ENCODE measurements at regions not wholly inside any gene's neighbourhood (a gene's known extent, or its start where the extent isn't known, plus 50 kb on each side); places are given as distances from the start of the nearest gene placed in this dataset.

DNA sequence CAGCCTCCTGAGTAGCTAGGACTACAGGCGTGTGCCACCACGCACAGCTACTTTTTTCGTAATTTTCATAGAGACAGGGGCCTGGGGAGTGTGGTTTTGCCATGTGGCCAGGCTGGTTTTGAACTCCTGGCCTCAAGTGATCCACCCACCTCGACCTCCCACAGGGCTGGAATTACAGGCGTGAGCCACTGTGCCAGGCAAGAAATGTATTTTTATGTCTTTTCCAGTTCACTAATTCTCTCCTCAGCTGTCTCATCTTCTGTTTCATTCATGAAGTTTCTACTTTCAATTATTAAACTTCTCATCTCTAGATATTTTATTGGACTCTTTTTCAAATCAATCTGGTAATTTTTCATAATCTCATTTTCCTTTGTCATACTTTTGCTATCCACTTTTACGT is 72.1 kb upstream of the DISP3 start:
- TF ChIP-seq, protein P1, sequence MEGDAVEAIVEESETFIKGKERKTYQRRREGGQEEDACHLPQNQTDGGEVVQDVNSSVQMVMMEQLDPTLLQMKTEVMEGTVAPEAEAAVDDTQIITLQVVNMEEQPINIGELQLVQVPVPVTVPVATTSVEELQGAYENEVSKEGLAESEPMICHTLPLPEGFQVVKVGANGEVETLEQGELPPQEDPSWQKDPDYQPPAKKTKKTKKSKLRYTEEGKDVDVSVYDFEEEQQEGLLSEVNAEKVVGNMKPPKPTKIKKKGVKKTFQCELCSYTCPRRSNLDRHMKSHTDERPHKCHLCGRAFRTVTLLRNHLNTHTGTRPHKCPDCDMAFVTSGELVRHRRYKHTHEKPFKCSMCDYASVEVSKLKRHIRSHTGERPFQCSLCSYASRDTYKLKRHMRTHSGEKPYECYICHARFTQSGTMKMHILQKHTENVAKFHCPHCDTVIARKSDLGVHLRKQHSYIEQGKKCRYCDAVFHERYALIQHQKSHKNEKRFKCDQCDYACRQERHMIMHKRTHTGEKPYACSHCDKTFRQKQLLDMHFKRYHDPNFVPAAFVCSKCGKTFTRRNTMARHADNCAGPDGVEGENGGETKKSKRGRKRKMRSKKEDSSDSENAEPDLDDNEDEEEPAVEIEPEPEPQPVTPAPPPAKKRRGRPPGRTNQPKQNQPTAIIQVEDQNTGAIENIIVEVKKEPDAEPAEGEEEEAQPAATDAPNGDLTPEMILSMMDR (IDR thresholded peaks at IDR 0.05; ENCODE audit: extremely low read depth in 1 of 2, insufficient read depth in 1 of 2, low read depth in 1 of 2, low read length in 2 of 2), result no peak
- TF ChIP-seq POLR2A (IDR thresholded peaks at IDR 0.05; ENCODE audit: low read depth, low read length), result no peak
- TF ChIP-seq MAX (IDR thresholded peaks at IDR 0.05; ENCODE audit: insufficient read depth, insufficient read length), result no peak
- no peak for TF ChIP-seq FOS (IDR thresholded peaks at IDR 0.05; ENCODE audit: borderline replicate concordance, insufficient read depth, low read length)

All from endothelial cell of umbilical vein (primary cell).